Midbrain (tissue), 1 donor: ENCODE measurements at regions not wholly inside any gene's neighbourhood (a gene's known extent, or its start where the extent isn't known, plus 50 kb on each side); places are given as distances from the start of the nearest gene placed in this dataset.
"Not testable (repeated sequence)": the region's sequence is repeated elsewhere in the genome, so short reads cannot be mapped to it uniquely, and the experiment has no call there.

Experiments
- DNase-seq: peaks from one replicate; lab custom pipeline; 2025; lab: John Stamatoyannopoulos, UW

DNA sequence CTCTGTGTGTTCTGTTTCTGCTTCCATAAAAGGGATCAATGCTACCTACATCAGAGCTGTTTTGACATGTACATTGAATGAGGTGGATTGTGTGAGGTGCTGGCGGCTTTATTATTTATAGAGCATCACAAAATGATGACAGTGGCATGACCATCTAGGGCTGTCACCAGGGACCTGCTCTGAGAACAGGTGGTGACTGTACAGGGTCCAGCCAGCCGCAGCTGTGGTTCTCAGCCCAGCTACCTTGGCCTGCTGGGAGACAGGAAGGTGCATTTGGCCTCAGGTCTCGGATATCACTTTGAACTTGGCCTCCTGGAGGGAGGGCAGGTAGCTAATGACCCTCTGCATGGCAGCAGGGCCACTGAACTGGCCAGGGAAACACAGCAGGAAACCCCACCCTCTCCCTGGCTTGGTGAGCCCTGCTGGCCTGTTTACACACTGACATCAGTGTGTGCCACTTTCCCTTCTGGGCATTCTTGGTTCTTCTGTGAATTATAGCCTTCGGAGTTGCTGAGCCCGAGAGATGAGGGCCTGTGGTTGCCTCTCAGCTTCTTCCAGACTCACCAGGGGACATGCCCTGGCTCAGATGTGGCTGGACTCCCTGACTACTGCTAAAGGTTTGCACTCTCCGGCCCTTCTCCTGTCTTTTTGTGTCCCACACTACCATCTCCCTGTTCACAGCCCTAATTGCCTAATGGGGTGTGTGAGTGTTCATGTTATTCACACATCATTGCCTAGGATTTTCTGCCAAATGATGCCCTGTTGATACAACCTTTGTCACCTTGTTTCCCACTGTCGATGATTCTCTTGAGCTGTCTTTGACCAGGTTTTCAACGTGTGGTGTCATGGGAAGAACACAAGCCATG lies 109.2 kb upstream of the RAB12 start:
- no peak for DNase-seq

DNA sequence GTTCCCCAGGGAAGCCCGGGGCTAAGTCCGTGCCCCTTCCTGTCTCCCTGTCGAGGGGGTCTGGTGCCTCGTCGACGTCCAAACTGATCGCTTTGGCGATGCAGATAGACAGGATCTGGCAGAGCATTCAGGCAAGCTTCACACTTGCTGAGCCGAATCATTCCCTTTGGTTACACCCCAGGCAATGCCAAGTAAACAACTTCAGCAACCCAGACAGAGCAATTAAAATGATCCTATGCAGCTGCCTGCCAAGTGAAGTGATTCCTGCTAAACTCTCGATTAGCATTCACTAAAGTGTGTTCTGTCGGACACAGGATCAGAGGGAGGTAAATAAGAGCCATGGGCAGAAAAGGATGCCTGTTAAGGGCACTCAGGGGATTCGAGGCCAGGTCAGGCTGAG lies 108.2 kb upstream of the RAB12 start:
- DNase-seq = no peak

DNA sequence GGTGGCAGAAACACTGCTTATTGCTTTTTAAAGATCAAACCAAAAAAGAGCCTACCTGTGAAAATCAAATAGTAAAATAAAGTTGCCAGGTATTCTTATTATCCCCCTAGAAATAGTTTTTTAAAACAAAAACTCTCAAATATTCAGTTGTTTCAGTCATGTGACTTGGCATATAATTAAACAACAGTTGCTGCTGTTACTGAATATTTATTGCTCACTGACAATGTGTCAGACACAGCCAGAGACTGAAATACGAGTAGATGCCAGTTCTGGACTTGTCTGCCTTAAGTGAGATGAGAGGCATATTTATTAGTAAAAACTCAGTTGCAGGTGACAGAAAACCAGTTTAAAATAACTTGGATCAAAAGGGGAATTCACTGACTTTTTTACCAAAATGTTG lies 106.0 kb upstream of the RAB12 start:
- DNase-seq = no peak

DNA sequence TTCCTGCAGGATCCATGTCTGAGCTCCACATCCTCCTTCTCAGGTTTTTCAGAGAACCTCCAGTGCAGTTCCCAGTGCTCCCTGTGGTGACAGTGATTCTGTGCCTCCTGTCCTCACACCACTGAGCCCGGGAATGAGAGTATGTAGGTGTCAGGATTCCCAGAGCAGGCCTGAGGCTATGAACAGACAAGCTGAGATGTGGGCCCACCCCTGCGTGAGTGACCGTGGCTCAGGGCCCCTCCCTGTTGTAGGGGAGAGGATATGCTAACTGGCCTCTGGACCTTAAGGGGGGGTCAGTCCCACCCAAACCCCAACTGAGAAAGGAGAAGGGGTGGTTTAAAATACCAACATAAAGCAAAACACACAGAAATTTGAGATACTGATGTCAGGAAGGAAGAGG lies 104.8 kb upstream of the RAB12 start:
- no peak for DNase-seq

DNA sequence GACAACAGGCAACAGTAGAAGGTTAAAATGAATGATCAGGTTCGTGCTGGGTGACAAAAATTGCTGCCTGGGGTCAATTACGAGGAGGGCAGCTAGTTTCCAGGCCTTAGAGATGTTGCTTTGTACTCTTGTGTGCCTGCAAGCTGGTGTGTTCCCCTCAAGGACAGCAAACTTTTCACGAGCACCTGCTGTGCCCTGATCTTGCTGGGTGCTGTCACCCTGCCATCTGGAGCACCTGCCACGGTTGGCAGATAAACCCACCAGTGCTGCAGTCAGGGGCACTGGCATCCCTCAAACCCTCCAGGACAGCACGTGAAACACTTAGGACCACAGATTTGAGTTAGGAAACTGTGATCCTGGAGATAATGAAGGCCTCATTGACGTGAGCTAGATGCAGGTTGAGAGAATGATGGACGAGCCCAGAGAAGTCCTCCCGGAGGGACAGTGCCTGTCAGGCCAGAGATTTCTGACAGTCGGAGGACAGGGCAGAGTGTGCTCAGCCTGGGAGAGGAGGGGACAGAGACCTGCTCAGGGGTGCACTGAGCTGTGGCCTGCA lies 104.3 kb upstream of the RAB12 start:
- no peak for DNase-seq

DNA sequence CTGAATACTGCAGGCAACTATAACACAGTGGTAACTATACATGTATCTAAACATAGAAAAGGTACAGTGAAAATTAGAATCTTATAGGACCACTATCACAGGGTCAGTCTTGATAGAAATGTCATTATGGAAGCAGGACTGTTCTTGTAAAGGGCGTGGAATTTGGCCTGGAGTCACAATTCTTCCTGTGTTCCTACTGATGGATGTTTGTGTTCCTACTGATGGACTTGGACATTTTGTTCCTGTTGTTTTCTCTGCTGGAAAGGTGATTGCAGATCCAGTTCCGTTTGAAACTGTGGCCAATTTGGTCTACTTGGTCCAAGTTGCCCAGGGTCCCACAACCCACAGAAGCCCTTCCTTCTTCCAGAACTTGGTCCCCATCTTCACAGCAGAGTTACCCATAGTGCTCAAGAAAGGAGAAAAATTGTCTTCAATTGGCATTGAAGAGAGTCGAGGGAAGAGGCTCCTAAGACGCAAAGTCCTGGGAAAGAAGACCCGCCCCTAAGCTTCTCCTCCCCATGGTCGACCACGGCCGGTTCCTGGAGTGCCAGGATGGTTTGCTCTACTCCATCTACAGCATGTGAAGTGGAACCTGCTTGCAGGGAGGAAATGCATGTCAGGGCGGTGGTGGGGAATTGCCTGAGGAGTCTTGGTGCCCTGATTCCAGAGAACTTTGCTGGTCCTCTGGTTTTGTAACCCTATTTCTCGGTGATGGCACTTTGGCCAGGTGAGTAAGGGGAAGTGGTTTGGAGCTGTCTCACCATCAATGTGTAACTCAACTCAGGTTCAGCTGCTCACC lies 102.8 kb upstream of the RAB12 start:
- no peak for DNase-seq

DNA sequence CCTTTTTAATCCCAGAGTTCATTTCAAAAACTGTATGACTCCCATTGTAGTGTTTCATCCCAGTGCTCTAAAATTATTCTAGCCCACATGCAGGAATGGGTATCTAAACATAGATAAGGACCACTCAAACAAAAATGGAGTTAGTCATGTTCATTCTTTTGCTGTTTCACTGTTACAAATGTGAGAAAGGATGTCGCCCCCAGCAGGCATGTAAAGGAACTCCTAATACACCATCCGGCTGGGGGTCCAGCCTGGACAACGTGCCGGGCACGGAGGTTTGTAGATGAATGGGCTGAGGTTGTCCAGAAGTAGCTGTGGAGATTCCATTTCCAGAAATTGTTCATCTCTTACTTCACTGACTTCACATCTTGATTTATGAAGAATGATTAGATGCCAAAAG lies 101.9 kb upstream of the RAB12 start:
- DNase-seq = no peak

DNA sequence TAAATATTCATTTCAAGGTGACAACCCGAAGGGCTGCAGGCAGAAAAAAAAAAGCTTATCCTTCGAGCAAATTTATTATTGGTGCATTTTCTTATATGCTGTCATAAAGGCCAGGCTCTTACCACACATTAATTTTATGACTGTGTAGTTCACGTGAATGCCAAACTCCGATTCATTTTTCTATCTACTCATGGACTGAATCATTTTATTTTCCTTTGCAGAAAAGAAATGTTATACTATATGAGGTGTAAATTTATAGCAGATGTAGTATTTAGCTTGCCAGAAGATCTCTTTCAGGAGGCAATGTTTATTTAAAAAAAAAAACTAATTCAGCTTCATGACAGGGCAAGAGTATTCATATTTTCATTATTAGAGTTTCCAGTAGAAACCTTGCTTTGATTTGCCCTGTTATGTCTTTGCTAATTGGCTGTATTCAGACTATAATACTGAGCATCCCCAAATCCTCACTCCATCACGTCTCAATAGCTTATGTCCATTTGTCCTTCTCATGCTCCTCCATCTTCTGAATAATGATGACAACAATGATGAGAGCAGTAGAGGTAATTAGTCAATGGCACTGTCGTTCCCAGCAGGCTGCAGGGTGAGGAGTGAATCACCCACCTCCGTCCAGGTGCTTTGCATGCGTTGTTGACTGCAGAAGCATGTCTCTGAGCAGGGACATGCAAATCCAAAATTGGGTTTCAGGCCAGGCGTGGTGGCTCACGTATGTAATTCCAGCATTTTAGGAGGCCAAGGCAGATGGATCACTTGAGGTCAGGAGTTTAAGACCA lies 101.1 kb upstream of the RAB12 start:
- no peak for DNase-seq

- no peak for DNase-seq
Observed at GRCh38 chr18:8513249-8513648, 96.0 kb upstream of the RAB12 start.

GRCh38 chr18:8514409-8514808 lies 94.8 kb upstream of the RAB12 start:
- DNase-seq = no peak

DNA sequence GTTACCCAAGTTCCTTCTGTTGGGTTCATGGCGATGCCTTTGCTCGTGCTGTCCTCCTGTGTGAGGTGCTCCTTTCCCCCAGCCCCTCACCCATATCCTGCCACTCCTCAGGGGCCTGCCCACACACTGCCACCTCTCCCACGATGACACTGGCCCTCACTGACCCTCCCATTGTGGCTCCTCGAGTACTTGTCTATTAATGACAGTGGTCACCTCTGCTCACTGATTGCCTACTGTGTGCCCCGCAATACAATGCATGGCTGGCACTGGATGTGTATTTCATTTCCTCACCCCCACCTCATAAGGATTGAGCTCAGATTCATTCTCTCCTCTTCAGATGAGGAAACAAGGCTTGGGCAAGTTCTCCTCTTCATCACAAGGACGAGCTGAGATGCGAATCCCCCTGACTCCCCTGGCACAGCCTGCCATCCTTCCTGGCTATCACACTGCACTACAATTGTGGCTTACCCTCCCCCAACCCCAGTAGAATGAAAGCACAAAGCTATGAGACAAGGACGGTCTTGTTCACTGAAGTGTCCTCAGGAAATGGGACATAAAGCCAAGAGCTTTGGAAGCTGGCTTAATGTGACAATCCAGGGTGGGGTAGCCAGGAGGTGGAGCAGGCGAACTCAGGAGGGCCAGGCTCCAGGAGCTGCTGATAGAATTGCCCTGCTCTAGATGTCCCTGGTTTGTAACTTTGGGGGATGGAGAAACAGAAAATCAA lies 93.9 kb upstream of the RAB12 start:
- DNase-seq = no peak

DNA sequence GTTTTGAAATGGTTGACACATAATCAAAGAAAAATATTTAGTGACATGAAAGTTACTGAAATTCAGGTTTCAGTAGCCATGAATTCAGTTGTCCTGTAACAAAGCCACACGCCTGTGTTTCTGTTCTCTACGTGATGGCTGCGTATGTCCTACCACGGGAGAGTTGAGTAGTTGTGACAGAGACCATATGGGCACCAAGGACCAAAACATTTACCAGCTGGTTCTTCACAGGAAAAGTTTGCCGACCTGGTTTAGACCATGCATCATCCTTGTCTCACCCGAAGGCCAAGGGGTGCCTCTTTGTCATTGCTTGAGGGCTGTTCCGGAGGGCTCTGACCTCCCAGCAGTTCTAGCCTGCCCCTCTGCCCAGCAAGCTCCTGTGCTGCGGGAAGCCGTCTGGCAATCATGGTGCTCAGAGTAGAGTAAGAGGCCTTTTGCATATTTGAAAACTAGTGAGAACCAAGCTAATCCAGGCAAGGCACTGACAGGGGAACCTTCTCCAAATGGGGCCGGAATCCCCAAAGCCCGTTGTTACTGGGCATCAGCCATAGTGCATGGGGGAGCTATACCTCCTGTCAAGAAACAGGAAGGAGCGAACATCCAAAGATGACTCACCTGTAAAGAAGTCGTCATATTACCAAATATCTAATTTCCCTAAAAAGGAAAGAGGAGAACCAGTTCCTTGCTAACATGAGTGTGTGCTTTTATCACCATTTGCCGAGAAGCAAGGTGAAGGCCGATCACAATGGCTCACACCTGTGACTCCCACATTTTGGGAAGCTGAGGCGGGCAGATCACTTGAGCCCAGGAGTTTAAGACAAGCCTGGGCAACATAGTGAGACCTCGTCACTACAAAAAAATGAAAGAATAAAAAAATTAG lies 92.6 kb upstream of the RAB12 start:
- no peak for DNase-seq

DNA sequence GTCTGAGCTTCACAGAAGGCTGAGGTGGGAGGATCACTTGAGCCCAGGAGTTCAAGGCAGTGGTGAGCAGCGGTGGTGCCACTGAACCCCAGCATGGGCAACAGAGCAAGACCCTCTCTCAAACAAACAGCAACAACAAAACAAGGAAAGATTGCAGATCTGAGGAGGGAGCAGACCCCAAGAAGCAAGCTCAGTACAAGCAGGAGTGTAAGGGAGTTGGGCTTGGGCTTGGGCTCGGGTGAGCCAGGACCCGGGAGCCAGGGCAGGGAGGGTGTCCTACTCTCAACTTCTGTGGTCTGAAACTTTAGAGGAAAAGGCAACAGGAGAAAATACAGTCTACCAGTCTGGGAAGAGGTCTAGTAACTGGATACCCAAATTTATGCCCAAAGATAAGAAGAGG lies 92.0 kb upstream of the RAB12 start:
- DNase-seq = no peak

- no peak for DNase-seq
Observed at GRCh38 chr18:8519102-8519501, 90.1 kb upstream of the RAB12 start.

- no peak for DNase-seq
Observed at GRCh38 chr18:8520266-8520665, 89.0 kb upstream of the RAB12 start.

- no peak for DNase-seq
Observed at GRCh38 chr18:8522756-8523155, 86.5 kb upstream of the RAB12 start.

DNA sequence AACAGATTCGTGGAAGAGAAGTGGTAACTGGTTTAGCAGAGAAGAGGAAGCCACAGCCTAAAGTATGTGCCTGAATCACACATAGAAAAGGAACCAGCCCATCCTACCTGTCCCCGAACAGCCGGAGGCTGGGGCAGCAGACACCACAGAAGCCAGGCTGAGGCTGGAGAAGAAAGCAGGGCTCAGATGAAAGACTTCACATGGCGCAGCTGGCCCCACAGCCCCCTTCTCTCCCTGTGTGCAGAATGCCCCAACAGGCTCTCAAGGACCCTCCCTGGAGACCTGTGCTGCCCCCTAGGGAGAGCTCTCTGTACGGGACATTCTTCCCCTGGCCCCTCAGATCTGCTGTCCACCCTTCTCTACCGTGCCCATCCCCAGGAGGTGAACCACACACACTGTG lies 83.5 kb upstream of the RAB12 start:
- DNase-seq = no peak

DNA sequence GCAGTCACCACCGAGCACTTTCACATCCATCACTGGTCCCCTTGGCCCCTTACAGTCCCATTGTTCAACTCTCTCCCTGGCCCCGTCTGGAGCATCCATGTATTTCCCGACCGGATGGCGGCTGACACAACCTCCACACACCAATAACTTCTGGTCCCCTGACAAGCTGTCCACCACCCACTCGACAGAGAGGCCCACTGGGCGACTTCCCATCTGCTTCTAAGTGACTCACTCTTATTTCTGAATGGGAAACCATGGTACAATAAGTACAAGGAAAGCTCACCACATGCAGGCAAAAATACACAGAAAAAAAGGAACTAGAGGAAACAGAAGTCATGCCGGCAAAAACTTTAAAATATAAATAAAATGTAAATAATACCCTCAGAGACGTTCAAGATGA lies 82.9 kb upstream of the RAB12 start:
- no peak for DNase-seq

DNA sequence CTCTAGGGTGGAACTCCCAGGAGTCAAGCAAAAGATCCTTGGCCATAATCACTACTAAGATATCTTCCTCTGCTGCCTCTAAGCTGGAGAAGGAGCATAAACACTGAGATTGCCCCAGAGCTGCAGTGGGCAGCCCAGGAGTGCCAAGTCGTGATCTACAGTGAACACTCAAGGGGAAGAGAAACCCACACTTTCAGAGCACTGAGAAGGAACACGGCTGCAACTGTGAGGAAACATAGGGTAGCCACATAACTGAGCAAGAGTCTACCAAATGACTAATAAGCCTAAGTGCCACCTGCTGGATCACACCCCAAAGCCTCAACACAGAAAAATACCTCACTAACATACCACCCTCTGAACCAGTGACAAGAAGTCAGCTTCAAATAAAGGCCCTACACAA lies 79.6 kb upstream of the RAB12 start:
- DNase-seq = no peak

- not testable (repeated sequence) for DNase-seq
Observed at GRCh38 chr18:8531084-8531483, 78.2 kb upstream of the RAB12 start.

- no peak for DNase-seq
Observed at GRCh38 chr18:8536231-8536630, 73.0 kb upstream of the RAB12 start.
